Lung (tissue), 11 donors: ENCODE measurements at regions not wholly inside any gene's neighbourhood (a gene's known extent, or its start where the extent isn't known, plus 50 kb on each side); places are given as distances from the start of the nearest gene placed in this dataset.

Experiments used
- ATAC-seq: fragments of 200-7000 bp; cut with Tn5 transposase; one replicate; pipeline ENCODE4 v1.9.1; 2020; ENCODE audit warnings: moderate number of reproducible peaks; ENCODE audit not compliant: insufficient read depth, low FRiP score
- DNase-seq, 3 donors: peaks; one replicate each; pipeline ENCODE4 v3.0.0-alpha.2; 2013 to 2017
- H3K27ac ChIP-seq, 2 donors: one replicate each; pipeline ENCODE4 v1.5.1; 2013; ENCODE audit warnings: mild to moderate bottlenecking in 2 of 2, moderate library complexity in 2 of 2, control low read depth in 1 of 2, inconsistent platforms in 1 of 2, low read depth in 1 of 2, low read length in 1 of 2
- H3K27me3 ChIP-seq, 3 donors: one replicate each; pipeline ENCODE4 v1.5.1; 2013; ENCODE audit warnings: low read length in 2 of 3; ENCODE audit not compliant: control insufficient read depth in 3 of 3, insufficient read depth in 3 of 3
- H3K36me3 ChIP-seq, 4 donors: one replicate each; pipeline ENCODE4 v1.5.1; 2013; ENCODE audit warnings: low read length in 4 of 4, mild to moderate bottlenecking in 1 of 4, moderate library complexity in 1 of 4; ENCODE audit not compliant: control insufficient read depth in 4 of 4, insufficient read depth in 4 of 4
- H3K4me1 ChIP-seq, 5 donors: one replicate each; pipeline ENCODE4 v1.5.1; 2013; ENCODE audit warnings: low read length in 5 of 5, mild to moderate bottlenecking in 2 of 5, moderate library complexity in 1 of 5; ENCODE audit not compliant: control insufficient read depth in 5 of 5, insufficient read depth in 5 of 5
- H3K4me3 ChIP-seq: one replicate; pipeline ENCODE4 v1.5.1; 2013; ENCODE audit warnings: mild to moderate bottlenecking, control low read depth, moderate library complexity
- H3K9ac ChIP-seq, 2 donors: one replicate each; pipeline ENCODE4 v1.5.1; 2013; ENCODE audit warnings: low read length in 2 of 2, control low read depth in 1 of 2; ENCODE audit not compliant: insufficient read depth in 1 of 2
- H3K9me3 ChIP-seq, 4 donors: one replicate each; pipeline ENCODE4 v1.5.1; 2013; ENCODE audit warnings: low read length in 3 of 4, mild to moderate bottlenecking in 1 of 4, moderate library complexity in 1 of 4; ENCODE audit not compliant: control insufficient read depth in 4 of 4, insufficient read depth in 3 of 4
- CTCF ChIP-seq: IDR thresholded peaks from 2 replicates; pipeline ENCODE4 v1.5.1; 2012; ENCODE audit warnings: mild to moderate bottlenecking; ENCODE audit errors: control extremely low read depth, extremely low read depth
- WGBS, 2 donors: extraction: QIAGEN DNeasy Blood & Tissue Kit; methylation state at CpG; one replicate each; pipeline ENCODE4 v1.1.7; 2013; 5-methylcytosine and 5-hydroxymethylcytosine counted together
- donor health status: control.
- donor health status: control.
- donor health status: Bipolar disorder and iron deficiency.
- donor health status: healthy.
- donor health status: DM: yes; HTN: yes; CAD: no.

DNA sequence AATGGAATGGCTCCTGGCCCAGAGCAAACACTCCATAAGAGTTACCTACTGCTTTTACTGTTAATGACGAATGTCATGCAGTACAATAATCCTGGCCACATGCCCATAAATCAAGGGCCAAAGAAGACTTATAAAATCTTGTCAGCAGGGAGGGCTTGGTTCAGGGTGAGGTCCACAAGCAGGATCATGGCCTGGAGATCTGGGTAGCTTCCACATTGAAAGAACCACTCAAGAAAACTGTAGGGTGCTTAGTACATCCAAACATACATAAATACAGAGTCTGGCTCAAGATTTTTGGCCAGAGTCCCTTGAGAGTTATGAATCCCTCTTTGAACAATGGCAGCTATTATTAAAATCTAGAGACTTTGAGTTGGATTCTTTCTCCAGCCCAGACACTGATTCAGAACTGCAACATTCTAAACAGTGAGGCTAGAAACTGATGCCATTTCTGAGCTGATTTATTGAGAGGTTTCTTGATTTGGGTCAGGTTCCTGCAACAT, 188.7 kb downstream of the CDC5L start:
- H3K27me3 ChIP-seq: no peaks in the 10 kb centered on the region
- no peak overlapping the region for H3K27ac ChIP-seq
- H3K9ac ChIP-seq: no peak overlapping the region
- TF ChIP-seq CTCF: no peak
- WGBS, 2 donors: 70 to 93% methylated on average over 1 of the region's 1 CpG
- no peaks in the 10 kb centered on the region for H3K9me3 ChIP-seq
- ATAC-seq: no peak
- H3K4me3 ChIP-seq: no peak overlapping the region
- H3K4me1 ChIP-seq: no peaks in the 10 kb centered on the region
- H3K36me3 ChIP-seq: no peaks in the 10 kb centered on the region
- peak in 1 of 3 donors; percentile 32 for DNase-seq

GRCh38 chr6:44580901-44581300, 193.4 kb downstream of the CDC5L start:
- no peak overlapping the region for H3K27ac ChIP-seq
- ATAC-seq: no peak
- 80 to 88% methylated on average over 5 of the region's 5 CpGs for WGBS, 2 donors
- no peak overlapping the region for H3K9ac ChIP-seq
- no peak for TF ChIP-seq CTCF
- no peaks in the 10 kb centered on the region for H3K4me1 ChIP-seq
- H3K36me3 ChIP-seq: no peaks in the 10 kb centered on the region
- H3K9me3 ChIP-seq: peaks cover 0 to 9% (median 3%) of the 10 kb centered on the region in 4 donors
- H3K4me3 ChIP-seq: no peak overlapping the region
- no peaks in the 10 kb centered on the region for H3K27me3 ChIP-seq
- peak in 2 of 3 donors; percentile 44 to 50 for DNase-seq

DNA sequence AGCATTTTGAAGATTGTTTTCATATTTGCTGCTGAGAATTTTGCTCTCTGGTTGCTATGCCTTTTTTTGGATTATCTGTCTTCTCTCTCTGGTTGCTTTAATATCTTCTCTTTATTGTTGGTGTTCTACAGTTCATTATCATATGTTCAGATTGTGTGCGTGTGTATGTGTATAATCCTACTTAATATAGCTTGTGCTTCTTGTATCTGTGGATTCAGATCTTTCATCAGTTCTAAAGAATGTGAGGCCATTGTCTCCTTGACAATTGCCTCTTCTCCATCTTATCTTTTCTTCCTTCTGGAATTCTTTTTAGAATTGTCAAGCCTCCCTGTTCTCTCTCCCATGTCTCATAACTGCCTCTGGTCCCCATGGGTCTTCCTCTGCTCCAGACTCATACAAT, 195.4 kb downstream of the CDC5L start:
- H3K27me3 ChIP-seq: no peaks in the 10 kb centered on the region
- H3K4me1 ChIP-seq: no peaks in the 10 kb centered on the region
- TF ChIP-seq CTCF: no peak
- H3K9ac ChIP-seq: no peak overlapping the region
- WGBS, 2 donors: 98 to 100% methylated on average over 1 of the region's 1 CpG
- H3K36me3 ChIP-seq: no peaks in the 10 kb centered on the region
- peaks cover 0 to 9% (median 3%) of the 10 kb centered on the region in 4 donors for H3K9me3 ChIP-seq
- no peak overlapping the region for H3K4me3 ChIP-seq
- no peak for DNase-seq
- no peak for ATAC-seq
- H3K27ac ChIP-seq: no peak overlapping the region

DNA sequence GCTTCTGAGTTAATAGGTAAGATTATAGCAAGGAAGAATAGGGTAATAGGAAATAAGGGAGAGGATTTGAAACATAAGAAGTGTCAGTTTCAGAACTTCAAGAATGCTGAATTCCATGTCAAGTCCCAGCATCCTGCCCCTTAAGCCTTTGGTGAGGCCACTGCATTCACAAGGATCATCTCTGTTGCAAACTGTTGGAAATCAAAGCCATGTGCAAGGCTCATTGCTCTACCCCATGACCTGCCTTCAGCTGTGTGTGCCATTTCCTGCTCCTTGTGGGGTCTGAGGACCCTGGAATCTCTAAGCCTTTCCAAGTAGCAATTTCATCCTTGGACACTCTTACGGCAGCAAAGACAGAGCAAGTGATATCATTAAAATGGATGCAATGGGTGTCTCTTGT, 203.0 kb downstream of the CDC5L start:
- no peak overlapping the region for H3K27ac ChIP-seq
- 95 to 100% methylated on average over 1 of the region's 1 CpG for WGBS, 2 donors
- no peaks in the 10 kb centered on the region for H3K27me3 ChIP-seq
- TF ChIP-seq CTCF: no peak
- H3K4me1 ChIP-seq: no peaks in the 10 kb centered on the region
- no peak overlapping the region for H3K4me3 ChIP-seq
- H3K36me3 ChIP-seq: no peaks in the 10 kb centered on the region
- ATAC-seq (no peak), DNase-seq (peak in 1 of 3 donors; percentile 30)
- no peaks in the 10 kb centered on the region for H3K9me3 ChIP-seq
- H3K9ac ChIP-seq: no peak overlapping the region
